GM18867 (cell line): ENCODE measurements at regions not wholly inside any gene's neighbourhood (a gene's known extent, or its start where the extent isn't known, plus 50 kb on each side); places are given as distances from the start of the nearest gene placed in this dataset.
"Not testable (repeated sequence)": the region's sequence is repeated elsewhere in the genome, so short reads cannot be mapped to it uniquely, and the experiment has no call there.

ENCODE experiments used
- ATAC-seq: cut with Tn5 transposase; IDR thresholded peaks from one replicate; pipeline ENCODE4 v1.9.1; 2021; ENCODE audit warnings: mild to moderate bottlenecking, moderate library complexity; ENCODE audit not compliant: unreplicated experiment

GRCh38 chr3:20747741-20748140 lies 561.7 kb upstream of the SGO1 start:
- ATAC-seq: no peak

DNA sequence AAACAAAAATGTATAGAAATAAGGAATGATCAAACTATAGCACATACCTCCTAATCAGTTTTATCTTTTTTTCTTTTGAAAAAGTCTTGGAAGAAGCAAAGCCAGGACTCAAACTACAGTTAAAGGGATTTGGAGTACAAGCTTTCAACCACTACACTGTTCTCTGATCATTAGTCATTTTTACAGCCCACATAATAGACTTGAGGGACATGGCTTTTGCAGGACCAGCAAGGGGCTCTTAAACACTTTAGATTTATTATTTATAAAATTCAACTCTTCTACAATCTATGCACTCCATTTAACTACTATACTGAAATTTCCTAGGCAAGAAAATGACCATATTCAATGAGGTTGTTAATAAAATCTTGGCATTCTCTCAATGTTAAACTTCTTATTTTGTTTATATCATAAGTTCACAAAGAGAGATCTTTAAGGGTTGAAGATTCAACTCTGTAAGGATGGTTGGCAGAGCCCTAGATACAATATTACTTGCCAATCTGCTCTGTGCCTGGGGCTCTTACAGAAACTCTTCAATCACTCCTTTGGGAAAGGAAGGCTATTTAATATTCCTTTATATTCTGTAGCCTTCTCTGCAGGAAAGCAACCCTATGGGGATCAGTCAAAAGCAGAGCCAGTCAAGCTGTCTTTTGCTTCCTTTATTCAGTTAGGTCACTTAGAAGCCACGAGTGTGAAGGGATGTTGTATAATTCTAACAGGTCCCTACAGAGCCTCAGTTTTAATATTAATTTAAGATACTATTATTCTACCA lies 557.7 kb upstream of the SGO1 start:
- ATAC-seq: no peak

- ATAC-seq: no peak
These were observed 557.0 kb upstream of the SGO1 start for GRCh38 chr3:20742903-20743552.

DNA sequence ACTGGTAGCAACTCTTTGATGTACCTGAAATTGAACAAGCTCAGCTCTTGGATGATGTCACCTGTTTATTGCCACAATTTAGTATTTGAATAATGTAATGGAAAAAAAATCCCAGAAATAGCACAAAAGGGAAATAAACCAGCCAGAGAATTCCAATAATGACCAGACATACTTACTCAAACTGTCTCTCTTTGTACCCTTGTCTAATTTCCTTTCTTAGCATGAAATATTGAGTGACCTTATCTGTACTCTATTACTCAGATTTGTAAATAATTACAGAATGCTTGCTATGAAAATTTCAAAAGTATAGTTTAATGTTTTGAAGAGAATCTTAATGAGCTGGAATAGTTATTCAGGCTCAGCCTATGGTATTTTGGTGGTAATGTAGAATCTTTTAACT lies 555.4 kb upstream of the SGO1 start:
- ATAC-seq: no peak

GRCh38 chr3:20739814-20740213 lies 553.8 kb upstream of the SGO1 start:
- no peak for ATAC-seq

- ATAC-seq: no peak
These were observed 550.4 kb upstream of the SGO1 start for GRCh38 chr3:20736287-20736852.

- no peak for ATAC-seq
These were observed 543.2 kb upstream of the SGO1 start for GRCh38 chr3:20729185-20729584.

GRCh38 chr3:20726786-20727185 lies 540.8 kb upstream of the SGO1 start:
- no peak for ATAC-seq

DNA sequence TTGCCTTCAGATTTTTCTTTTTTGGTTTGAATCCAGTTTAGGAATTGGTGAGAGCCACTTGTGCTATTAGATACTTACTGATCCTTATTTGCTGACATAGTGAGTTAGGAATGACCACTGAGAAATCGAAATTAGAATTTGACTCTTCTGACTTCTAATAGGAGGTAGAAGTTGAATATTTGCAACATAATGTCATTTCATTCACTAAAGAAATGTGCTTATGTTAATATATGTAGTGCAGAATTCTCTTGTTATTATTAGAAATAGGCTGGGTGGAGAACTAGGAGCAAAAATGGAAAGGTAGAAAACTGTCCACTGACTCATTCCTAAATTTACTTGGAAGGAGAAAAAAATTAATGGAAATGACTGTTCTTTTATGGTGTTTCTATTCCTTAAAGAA lies 538.2 kb upstream of the SGO1 start:
- no peak for ATAC-seq

DNA sequence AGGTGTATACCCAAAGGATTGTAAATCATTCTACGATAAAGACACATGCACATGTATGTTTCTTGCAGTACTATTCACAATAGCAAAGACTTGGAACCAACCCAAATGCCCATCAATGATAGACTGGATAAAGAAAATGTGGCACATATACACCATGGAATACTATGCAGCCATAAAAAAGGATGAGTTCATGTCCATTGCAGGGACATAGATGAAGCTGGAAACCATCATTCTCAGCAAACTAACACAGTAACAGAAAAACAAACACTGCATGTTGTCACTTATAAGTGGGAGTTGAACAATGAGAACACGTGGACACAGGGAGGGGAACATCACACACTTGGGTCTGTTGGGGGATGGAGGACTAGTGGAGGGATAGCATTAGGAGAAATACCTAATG lies 530.4 kb upstream of the SGO1 start:
- ATAC-seq: not testable (repeated sequence)

DNA sequence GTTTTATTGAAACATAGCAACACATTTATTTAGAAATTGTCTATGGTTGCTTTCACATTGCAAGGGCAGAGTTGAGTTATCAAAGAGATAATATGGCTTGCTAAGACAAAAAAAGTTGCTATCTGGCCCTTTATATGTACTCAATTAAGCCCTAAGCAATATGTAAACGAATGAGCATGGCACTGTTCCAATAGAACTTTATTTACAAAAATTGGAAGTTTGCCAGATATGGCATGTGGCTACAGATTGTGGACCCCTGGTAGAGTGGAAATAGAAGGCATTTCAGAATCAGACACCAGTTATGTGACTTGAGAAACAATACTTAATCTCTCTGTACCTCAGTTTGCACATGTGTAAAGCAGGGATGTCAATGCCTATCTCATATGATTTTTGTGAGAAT lies 515.6 kb upstream of the SGO1 start:
- ATAC-seq: no peak

DNA sequence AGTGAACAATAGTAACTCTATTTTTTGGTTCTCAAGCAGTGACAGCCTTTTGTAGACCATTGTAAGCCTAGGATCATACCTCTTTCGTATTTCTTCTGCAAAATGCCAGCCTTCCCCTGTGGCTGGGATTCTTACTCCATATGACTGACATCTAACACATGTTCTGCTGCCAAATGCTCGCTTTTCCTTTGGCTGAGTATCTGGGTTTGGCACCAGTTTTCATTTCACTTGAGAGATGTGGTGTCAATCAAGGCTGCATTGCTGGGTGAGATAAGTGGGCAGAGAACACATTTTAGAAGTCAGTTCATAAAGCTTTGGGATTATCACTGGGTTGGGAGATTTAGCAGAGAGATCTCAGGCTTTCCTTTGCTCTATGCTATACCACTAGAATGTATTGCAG lies 514.7 kb upstream of the SGO1 start:
- no peak for ATAC-seq

DNA sequence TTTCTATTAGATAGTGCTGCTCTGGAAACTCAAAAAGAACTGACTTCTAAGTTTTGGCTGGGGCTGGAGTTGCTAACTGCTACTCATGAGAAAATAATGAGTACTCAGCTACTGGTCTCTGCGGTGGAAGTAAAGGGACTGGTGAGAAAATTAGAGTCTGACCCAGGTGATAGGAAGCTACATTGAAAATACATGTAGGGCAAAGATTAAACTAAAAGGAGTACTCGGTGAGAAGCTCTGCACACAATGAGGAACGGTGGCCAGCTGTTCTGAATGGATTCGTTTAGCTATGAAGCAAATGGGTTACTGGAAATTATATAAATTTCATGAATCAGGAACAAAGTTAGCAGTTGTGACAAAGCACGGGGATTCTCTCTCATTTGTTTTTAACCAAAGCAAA lies 512.9 kb upstream of the SGO1 start:
- ATAC-seq: no peak

DNA sequence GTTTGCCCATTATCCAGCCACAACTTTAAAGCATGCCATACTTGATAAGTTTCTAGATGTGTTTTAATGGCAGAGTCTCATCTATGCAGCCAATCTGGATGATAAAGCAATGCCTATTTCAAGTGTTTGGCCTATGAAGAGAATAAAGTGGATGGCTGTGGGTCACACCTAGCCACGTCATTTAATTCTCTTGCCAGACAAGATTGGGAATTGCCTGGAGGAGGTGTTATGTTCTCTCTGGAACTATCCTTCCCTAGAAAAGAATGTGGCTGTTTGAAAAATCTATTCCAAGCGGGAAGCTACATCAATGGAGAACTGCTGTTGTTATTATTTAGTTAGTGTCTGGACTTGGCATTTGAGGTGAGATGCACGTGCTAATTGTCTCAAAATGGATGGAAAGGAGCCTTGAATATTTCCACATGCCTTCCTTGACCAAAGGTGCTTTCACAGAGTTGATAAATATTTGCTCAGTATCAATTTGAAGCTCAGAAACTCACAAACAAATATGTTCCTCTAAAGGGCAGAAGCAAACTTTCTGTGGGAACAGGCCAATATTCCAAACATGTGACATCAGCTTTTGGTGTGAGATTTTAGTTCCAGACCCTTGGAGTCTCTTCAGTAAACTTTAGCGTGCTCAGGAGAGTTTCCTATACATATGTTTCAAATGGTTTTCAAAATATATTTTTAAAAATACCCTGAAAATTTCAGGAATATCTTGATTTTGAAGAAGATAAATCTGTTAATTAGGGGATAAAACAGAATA lies 510.6 kb upstream of the SGO1 start:
- ATAC-seq: no peak

- no peak for ATAC-seq
These were observed 506.7 kb upstream of the SGO1 start for GRCh38 chr3:20692675-20693074.

GRCh38 chr3:20683910-20684309 lies 497.9 kb upstream of the SGO1 start:
- no peak for ATAC-seq

DNA sequence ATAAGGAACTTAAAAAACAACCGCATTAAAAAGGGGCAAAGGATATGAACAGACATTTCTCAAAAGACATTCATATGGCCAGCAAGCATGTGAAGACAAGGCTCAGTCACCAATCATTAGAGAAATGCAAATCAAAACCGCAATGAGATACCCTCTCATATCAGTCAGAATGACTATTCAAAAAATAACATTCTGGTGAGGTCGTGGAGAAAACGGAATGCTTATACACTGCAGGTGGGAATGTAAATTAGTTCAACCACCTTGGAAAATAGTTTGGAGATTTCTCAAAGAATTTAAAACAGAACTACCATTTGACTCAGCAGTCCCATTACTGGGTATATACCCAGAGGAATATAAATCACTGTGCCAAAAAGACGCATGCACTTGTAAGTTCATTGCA lies 496.6 kb upstream of the SGO1 start:
- ATAC-seq: no peak

GRCh38 chr3:20680990-20681628 lies 495.1 kb upstream of the SGO1 start:
- ATAC-seq: no peak

DNA sequence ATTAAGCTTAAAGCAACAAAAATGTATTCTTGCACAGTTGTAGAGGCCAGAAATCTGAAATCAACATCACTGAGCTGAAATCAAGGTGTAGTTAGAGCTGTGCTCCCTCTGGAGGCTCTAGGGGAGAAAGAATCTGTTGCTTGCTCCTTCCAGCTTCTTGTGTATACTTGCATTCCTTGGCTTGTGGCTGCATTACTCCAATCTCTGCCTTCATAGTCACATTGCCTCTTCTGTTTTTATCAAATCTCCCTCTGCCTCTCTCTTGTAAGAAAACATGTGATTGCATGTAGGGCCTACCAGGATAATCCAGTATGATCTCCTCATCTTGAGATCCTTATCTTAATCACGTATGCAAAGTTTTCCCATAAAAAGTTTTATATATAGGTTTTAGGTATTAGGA lies 487.9 kb upstream of the SGO1 start:
- no peak for ATAC-seq

GRCh38 chr3:20669675-20670074 lies 483.7 kb upstream of the SGO1 start:
- ATAC-seq: no peak

DNA sequence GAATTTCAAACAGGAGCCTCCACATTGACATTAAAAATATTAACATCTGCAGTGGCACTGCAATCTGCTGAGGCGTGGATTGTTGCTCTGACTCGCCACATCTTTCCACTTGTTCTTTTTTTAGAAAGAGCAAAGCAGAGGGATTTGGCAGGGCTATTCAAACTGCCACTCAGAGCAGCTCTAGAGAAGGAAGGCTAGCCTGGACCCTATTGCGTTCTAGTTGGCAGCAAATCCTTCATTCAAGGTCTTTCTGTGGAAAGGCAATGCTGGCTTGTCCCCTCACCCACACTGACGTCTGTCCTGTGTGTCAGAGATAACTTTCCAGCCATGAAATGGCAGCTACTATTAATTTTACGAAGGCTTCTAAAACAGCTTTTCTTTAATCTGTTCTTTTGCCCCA lies 483.2 kb upstream of the SGO1 start:
- no peak for ATAC-seq
